ENCODE measurements at regions not wholly inside any gene's neighbourhood (a gene's known extent, or its start where the extent isn't known, plus 50 kb on each side); places are given as distances from the start of the nearest gene placed in this dataset.

DNA sequence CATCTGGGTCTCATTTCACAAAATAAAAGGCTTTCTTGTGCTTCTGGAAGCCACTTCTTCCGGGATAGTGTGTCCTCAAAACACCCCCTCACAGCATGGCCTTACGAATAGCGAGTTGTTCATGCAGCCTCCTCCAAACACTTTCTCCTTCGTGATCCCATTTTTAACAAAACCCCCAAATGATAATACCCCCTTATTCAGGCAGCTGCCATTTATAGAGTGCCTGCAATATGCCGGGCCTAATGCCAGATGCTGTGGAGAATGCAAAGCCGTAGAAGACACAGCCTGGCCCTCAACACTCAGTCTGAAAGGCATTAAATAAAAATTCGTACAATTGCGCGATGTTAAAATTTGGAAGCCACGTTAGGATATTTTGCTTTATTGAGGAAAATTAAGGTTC lies 66.4 kb upstream of the SLC44A1 start:
- TF ChIP-seq, protein P1, sequence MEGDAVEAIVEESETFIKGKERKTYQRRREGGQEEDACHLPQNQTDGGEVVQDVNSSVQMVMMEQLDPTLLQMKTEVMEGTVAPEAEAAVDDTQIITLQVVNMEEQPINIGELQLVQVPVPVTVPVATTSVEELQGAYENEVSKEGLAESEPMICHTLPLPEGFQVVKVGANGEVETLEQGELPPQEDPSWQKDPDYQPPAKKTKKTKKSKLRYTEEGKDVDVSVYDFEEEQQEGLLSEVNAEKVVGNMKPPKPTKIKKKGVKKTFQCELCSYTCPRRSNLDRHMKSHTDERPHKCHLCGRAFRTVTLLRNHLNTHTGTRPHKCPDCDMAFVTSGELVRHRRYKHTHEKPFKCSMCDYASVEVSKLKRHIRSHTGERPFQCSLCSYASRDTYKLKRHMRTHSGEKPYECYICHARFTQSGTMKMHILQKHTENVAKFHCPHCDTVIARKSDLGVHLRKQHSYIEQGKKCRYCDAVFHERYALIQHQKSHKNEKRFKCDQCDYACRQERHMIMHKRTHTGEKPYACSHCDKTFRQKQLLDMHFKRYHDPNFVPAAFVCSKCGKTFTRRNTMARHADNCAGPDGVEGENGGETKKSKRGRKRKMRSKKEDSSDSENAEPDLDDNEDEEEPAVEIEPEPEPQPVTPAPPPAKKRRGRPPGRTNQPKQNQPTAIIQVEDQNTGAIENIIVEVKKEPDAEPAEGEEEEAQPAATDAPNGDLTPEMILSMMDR (IDR thresholded peaks at IDR 0.05; ENCODE audit: extremely low read depth, insufficient read depth, missing control alignments) = no peak
- DNase-seq (ENCODE audit: low spot score) = no peak
- in situ Hi-C loops (cut with MboI; ENCODE audit: low pct_unique_long_range_greater_than_20kb, low sequenced_read_pairs, unreplicated experiment) = no loop called here

DNA sequence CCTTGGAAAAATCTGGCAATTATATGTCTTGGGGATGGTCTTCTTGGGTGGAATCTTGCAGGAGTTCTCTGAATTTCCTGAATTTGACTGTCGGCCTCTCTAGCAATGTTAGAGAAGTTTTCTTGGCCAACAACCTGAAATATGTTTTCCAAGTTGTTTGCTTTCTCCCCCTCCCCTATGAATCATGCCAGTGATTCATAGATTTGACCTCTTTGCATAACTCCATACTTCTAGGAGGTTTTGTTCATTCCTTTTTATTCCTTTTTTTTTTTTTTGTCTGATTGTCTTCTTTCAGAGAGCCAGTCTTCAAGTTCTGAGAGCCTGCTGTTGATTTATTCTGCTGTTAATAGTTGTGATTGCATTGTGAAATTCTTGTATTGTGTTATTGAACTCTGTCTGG lies 56.7 kb upstream of the SLC44A1 start:
- in situ Hi-C loops (cut with MboI; ENCODE audit: low pct_unique_long_range_greater_than_20kb, low sequenced_read_pairs, unreplicated experiment) = no loop called here
- TF ChIP-seq, protein P1 (IDR thresholded peaks at IDR 0.05; ENCODE audit: extremely low read depth, insufficient read depth, missing control alignments) = no peak
- DNase-seq (ENCODE audit: low spot score) = no peak

DNA sequence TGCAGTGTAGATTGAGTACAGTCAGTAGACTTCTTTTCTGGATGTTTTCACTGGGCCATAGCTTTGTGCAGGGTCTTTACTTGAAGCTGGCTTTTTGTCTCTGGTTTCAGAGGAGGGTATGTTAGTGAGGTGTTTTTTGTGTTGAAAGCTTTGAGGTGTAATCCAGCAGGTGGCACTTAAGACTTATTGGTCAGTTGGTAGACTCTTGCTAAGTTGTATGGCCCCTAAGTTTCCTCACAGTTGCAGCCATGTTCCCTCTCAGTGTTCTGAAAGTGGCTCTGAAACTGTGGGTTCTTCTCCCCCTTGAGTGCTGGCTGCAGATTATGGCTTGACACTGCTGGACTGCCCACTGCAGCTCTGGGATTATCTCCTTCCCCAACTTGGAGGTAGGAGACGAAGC lies 55.7 kb upstream of the SLC44A1 start:
- no peak for DNase-seq (ENCODE audit: low spot score)
- in situ Hi-C loops (cut with MboI; ENCODE audit: low pct_unique_long_range_greater_than_20kb, low sequenced_read_pairs, unreplicated experiment) = no loop called here
- TF ChIP-seq, protein P1 (IDR thresholded peaks at IDR 0.05; ENCODE audit: extremely low read depth, insufficient read depth, missing control alignments) = peak; percentile 23

DNA sequence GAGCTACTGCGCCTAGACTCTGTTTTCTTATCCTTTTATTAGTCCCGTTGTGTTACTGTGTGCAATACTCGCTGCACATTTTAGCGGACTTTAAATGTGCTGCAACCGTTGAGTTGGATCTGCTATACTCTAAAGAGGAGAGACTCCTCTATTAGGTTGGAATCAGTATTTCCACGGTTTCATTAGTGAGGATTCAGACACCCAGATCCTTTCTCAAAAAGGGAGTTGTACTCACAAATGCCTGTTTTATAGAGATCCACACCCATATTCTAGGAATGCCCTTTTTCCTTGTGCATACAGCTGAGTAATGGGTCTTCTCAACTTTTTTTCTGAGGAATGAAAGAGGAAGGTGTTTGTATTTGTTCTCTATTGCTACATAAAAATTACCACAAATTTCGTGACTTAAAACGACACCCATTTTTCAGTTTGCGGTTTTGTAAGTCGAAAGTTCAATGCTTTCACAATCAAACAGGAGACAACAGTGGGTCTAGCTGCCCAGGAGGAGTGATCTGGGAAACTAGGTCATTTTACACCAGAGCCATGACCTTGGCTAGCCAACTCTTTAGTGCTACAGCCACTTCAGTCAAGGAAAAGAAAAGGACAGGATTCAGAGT lies 52.8 kb upstream of the SLC44A1 start:
- in situ Hi-C loops (cut with MboI; ENCODE audit: low pct_unique_long_range_greater_than_20kb, low sequenced_read_pairs, unreplicated experiment) = no loop called here
- peak; percentile 48 for DNase-seq (ENCODE audit: low spot score)
- TF ChIP-seq, protein P1 (IDR thresholded peaks at IDR 0.05; ENCODE audit: extremely low read depth, insufficient read depth, missing control alignments) = no peak

DNA sequence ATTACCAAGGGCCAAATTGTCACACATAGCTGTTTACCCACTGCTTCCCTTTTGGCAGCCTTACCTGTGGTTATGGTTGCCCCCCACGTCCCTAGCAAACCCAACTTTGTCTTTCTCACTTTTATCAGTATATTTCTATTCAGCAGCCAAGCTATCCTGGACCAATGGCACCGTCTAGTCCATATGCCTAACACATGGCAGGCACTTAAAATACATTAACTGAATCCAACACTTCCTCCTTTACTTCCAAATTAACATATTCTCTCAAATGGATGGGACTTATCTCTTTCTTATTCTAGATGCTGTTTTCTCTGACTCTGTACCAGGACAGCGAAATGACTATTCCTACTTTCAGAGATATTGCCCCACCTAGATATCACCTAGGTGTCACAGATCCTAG lies 50.9 kb upstream of the SLC44A1 start:
- DNase-seq (ENCODE audit: low spot score) = no peak
- in situ Hi-C loops (cut with MboI; ENCODE audit: low pct_unique_long_range_greater_than_20kb, low sequenced_read_pairs, unreplicated experiment) = no loop called here
- TF ChIP-seq, protein P1 (IDR thresholded peaks at IDR 0.05; ENCODE audit: extremely low read depth, insufficient read depth, missing control alignments) = no peak

DNA sequence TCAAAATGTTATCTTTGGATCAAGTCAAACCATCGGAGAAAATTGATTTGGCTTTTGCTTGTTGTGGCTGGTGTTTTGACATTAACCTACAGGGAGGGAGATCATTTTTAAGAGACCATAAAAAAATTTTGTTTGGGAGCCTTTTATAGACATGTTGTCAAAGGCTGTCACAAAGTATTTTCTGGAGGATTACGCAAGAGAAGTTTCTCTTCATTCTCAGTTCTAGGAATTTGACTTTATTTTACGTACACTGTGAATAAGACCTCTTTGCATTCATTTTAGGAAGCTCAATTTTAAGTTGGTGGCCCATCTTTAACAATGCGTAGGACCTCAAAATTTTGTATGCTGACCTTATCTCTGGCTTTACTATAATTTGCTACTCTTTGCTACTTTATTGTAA lies 50.2 kb upstream of the SLC44A1 start:
- no peak for DNase-seq (ENCODE audit: low spot score)
- in situ Hi-C loops (cut with MboI; ENCODE audit: low pct_unique_long_range_greater_than_20kb, low sequenced_read_pairs, unreplicated experiment) = no loop called here
- TF ChIP-seq, protein P1 (IDR thresholded peaks at IDR 0.05; ENCODE audit: extremely low read depth, insufficient read depth, missing control alignments) = no peak
